GM18861 (cell line): ENCODE measurements at regions not wholly inside any gene's neighbourhood (a gene's known extent, or its start where the extent isn't known, plus 50 kb on each side); places are given as distances from the start of the nearest gene placed in this dataset.
"Not testable (repeated sequence)": the region's sequence is repeated elsewhere in the genome, so short reads cannot be mapped to it uniquely, and the experiment has no call there.

Experiments used
- ATAC-seq: cut with Tn5 transposase; IDR thresholded peaks from one replicate; pipeline ENCODE4 v1.9.1; 2021; ENCODE audit not compliant: unreplicated experiment

DNA sequence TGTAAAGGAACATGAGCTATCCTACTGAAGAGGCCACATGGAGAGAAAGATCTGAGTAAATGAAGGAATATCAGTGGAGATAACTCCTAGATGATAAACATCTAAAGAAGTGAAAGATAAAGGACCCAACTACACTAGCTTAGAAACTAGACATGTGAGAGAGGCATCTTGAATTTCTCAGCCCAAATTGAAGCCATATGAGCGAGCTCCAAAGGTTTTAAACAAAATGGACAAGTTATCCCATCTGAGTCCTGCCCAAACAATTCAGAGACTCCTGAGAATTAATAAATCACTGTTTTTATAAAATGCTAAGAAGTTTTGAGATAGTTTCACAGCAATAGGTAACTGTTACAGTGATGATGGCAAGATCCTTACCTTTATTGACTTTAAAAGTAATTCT is 438.9 kb downstream of the NAV3 start:
- no peak for ATAC-seq

DNA sequence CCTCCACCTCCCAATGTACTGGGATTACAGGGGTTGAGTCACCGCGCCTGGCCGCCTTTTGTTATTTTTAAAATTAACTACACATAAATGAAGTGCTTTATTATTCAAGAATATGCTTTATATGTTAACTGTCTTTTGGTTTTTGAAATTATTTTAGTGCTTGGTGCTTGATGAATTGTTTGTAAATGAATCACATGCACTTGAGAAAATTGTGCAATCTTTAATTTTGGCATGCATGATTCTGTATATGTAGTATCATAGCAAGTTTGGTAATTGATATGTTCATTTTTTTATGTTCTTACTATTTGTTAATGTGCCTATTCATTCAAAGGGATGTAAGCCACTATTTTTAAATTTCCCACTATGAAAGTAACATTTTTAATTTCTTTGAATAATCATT is 440.9 kb downstream of the NAV3 start:
- ATAC-seq, result no peak

DNA sequence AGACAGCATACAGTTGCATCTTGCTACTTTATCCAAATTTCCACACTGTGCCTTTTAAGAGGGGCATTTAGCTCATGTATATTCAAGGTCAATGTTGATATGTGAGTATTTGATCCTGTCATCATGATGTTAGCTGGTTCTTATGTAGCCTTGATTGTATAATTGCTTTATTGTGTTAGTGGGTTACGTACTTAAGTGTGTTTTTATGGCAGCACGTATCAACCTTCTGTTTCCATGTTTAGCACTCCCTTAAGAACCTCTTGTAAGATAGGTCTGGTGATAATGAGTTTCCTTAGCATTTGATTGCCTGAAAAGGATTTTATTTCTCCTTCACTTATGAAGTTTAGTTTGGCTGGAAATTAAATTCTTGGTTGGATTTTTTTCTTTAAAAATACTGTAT is 445.2 kb downstream of the NAV3 start:
- no peak for ATAC-seq

GRCh38 chr12:78278706-78279190 is 448.1 kb downstream of the NAV3 start:
- ATAC-seq, result no peak

GRCh38 chr12:78279567-78279966 is 448.9 kb downstream of the NAV3 start:
- ATAC-seq, result no peak

DNA sequence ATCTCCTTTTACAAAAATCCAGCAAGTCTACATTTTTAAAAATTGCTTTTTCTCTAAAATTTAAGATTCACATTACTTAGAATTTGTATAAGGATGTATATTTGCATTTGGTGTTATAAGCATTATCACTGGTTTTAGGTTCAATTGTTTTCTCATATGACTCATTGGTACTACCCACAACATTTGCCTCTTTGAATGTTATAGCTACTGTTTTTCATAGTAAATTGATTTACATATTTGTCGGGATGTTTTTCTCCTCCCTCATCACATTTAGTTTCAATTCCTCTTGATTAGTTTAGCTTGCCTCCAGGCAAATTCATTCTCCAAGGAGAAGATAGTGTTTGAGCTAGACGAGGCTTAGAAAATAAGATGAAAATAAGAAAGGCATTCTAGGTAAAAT is 450.4 kb downstream of the NAV3 start:
- ATAC-seq, result not testable (repeated sequence)

GRCh38 chr12:78284417-78284816 is 453.7 kb downstream of the NAV3 start:
- ATAC-seq, result no peak

- ATAC-seq, result no peak
Measured at GRCh38 chr12:78290606-78291345, 460.1 kb downstream of the NAV3 start.

DNA sequence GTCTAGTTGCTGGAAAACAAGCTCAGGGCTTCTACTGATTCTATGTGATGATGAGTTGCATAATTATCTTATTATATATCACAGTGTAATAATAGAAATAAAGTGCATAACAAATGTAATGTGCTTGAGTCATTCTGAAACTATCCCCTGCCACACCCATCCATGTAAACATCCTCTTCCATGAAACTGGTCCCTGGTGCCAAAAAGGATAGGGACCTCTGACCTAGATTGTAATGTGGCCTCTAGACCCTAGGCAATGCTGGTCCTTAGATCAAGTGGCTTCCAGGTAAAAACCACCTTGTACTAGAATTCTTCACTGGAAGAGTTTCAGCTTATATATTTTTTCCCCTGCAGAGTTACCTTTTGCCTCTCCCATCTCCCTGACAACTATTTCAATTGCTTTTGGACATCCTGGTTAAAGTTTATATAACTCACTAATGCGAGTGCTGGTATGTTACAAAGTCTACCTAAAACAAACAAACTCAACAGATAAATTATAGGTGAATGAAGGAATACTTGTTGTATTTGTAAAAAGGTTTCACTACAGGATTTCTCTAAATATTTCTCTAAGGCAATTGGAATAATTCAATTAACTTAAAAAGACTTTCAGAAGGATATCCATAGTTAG is 462.5 kb downstream of the NAV3 start:
- no peak for ATAC-seq

DNA sequence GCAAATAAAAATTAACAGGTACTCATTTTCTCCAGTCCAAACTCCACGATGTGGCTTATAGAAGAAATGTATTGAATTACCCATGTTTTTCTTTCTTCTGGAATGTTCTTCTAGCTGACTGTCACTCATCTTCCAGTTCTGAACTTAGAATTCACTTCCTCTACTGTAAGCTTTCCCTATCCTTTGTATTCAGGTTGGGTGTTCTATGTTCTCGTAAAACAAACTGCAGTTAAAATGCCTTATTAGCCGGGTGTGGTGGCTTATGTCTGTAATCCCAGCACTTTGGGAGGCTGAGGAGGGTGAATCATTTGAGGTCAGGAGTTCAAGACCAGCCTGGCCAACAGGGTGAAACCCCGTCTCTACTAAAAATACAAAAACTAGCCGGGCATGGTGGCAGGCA is 470.6 kb downstream of the NAV3 start:
- not testable (repeated sequence) for ATAC-seq

- ATAC-seq, result no peak
Measured at GRCh38 chr12:78305808-78306207, 475.1 kb downstream of the NAV3 start.

- ATAC-seq, result no peak
Measured at GRCh38 chr12:78306236-78306635, 475.5 kb downstream of the NAV3 start.

GRCh38 chr12:78308701-78309100 is 478.0 kb downstream of the NAV3 start:
- ATAC-seq, result no peak

DNA sequence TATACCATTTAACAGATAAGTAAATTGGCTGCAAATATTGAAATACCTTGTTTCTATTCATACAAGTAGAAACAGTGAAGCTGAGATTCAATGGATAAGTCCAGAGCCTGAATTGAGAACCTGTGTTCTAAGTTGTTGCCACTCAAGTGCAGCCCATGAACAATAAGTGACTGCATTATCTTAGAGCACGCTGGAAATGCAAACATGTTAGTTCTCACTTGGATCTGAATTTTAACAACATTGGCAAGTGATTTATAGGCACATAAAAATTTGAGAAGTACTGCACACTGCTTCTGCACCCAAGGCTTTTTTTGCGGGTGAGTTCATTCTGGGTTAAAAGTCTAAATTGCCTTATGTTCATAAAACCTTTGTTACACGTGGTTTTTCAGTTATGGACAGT is 484.3 kb downstream of the NAV3 start:
- no peak for ATAC-seq

DNA sequence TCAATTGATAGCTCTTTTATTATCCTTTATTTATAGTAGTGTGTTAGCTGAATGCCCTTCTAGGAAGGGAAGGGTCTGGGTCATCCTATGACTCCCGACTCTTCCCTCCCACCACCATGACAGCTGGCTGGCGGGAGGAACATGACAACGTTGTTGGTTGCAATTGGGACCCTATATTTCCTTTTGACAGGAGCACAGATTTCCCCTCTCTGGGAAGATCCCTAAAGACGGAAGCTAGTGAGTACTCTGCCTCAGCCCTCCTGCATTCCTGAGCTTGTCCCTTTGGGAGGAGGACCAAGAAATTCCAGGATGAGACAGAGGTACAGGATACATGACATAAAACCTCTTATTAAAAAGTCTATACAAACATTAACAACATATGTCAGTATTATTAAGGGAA is 485.4 kb downstream of the NAV3 start:
- no peak for ATAC-seq

DNA sequence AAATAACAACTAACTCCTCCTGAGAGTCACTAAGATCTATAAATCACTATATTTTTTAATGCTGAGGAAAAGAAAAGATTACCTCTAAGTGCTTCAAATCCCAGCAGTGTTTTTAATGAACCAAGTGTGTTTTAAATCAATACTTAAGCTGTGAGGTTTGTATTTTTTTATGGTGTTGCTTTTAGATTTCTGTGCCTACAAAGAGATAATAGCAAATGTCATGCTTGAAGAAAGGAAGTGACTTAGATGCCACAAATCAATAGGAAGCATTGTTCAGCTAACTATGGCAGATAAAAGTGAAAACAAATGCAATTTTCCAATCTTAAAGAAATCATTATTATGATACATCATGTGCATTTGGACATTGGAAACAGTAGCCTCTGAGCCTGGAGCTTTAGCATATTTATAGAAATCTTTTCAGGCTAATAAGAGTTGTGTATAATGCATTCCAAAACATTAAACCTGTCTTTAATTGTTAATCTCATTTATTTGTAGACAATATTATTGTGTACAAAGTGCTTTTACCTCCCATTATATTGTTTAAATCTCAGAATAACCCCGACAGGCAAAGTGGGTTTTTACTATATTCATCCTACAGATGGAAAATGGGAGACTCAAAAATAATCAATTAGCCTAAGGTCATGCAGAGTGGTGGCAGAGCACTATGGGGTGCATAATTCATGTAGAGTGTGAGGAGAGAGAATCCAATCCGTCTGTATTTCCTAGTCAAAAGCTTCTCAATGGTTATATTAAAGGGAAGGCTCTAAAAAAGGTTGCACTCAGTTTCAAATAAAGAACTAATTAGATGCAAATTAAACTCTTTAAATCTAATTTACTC is 486.2 kb downstream of the NAV3 start:
- no peak for ATAC-seq

DNA sequence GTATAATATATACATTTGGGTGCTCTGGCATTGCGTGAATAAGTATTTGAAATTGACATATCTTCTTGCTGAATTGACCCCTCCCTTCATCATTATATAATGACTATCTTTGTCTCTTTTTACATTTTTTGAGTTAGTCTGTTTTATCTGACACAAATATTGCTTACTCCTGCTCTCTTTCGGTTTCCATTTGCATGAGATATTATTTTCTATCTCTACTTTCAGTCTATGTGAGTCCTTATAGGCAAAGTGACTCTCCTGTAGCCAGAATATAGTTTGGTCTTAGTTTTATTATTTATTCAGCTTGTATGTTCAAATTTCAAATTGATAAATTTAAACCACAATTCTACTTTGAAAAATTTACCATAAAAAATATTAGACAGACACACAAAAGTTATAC is 491.0 kb downstream of the NAV3 start:
- ATAC-seq, result no peak

- ATAC-seq, result no peak
Measured at GRCh38 chr12:78323226-78323625, 492.5 kb downstream of the NAV3 start.

- ATAC-seq, result no peak
Measured at GRCh38 chr12:78324234-78324633, 493.5 kb downstream of the NAV3 start.

- no peak for ATAC-seq
Measured at GRCh38 chr12:78328524-78328923, 497.8 kb downstream of the NAV3 start.

DNA sequence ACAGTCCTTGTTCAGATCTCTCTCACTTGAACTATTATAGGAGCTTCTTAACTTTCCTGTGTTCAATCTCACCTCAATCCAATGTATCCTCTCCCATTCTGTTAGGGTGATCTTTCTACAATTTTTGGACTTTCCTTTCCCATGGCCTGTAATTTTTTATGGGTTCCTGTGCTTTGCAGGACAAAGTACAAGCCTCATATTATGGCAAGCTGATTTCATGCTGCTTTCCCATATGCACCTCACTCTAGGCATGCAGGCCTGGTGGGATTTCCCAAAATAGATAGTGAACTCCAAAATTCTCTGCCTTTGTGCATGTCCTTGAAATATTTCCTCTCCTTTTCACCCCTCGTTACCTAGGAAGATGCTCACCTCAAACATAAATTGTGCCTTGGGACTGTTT is 499.4 kb downstream of the NAV3 start:
- ATAC-seq, result no peak

GRCh38 chr12:78331181-78331580 is 500.5 kb downstream of the NAV3 start:
- no peak for ATAC-seq
